Mesendoderm (in vitro differentiated cells): ENCODE measurements at regions not wholly inside any gene's neighbourhood (a gene's known extent, or its start where the extent isn't known, plus 50 kb on each side); places are given as distances from the start of the nearest gene placed in this dataset.

Experiments used
- DNase-seq: peaks from one replicate; pipeline ENCODE4 v3.0.0; 2013
- H2AK5ac ChIP-seq: 2 replicates; pipeline ENCODE4 v1.6.1; 2013; ENCODE audit warnings: low read length, inconsistent platforms
- H2BK120ac ChIP-seq: 2 replicates; pipeline ENCODE4 v1.6.1; 2013; ENCODE audit warnings: low read depth, mild to moderate bottlenecking, low read length, moderate library complexity, mixed read lengths
- H2BK15ac ChIP-seq: replicated peaks from 2 replicates; pipeline ENCODE4 v1.6.1; 2013; ENCODE audit warnings: low read depth, mild to moderate bottlenecking, moderate library complexity
- H2BK5ac ChIP-seq: 2 replicates; pipeline ENCODE4 v1.6.1; 2013; ENCODE audit warnings: low read length, inconsistent platforms
- H3K18ac ChIP-seq: 2 replicates; pipeline ENCODE4 v1.6.1; 2013; ENCODE audit warnings: mild to moderate bottlenecking, low read length, mixed read lengths
- H3K23ac ChIP-seq: one replicate; pipeline ENCODE4 v1.6.1; 2013; ENCODE audit warnings: low read length
- H3K27ac ChIP-seq: 2 replicates; pipeline ENCODE4 v1.5.1; 2013; ENCODE audit warnings: low read depth, mild to moderate bottlenecking, inconsistent platforms, low read length, moderate library complexity
- H3K27me3 ChIP-seq: 2 replicates; pipeline ENCODE4 v1.6.1; 2013; ENCODE audit warnings: low read length, control low read depth, mild to moderate bottlenecking, inconsistent platforms; ENCODE audit not compliant: insufficient read depth, poor library complexity
- H3K36me3 ChIP-seq: 2 replicates; pipeline ENCODE4 v1.6.1; 2013; ENCODE audit warnings: low read length, inconsistent platforms; ENCODE audit not compliant: control insufficient read depth, insufficient read depth
- H3K4ac ChIP-seq: one replicate; pipeline ENCODE4 v1.6.1; 2013; ENCODE audit warnings: low read depth, mild to moderate bottlenecking, low read length, moderate library complexity
- H3K4me1 ChIP-seq: 2 replicates; pipeline ENCODE4 v1.6.1; 2013; ENCODE audit warnings: low read depth, low read length, inconsistent platforms; ENCODE audit not compliant: control insufficient read depth
- H3K4me2 ChIP-seq: 2 replicates; pipeline ENCODE4 v1.6.1; 2013; ENCODE audit warnings: low read length
- H3K4me3 ChIP-seq: 2 replicates; pipeline ENCODE4 v1.5.1; 2013; ENCODE audit warnings: mild to moderate bottlenecking, low read length
- H3K56ac ChIP-seq: one replicate; pipeline ENCODE4 v1.6.1; 2013; ENCODE audit warnings: low read length
- H3K79me1 ChIP-seq: 2 replicates; pipeline ENCODE4 v1.6.1; 2013; ENCODE audit warnings: low read length, inconsistent platforms
- H3K79me2 ChIP-seq: 2 replicates; pipeline ENCODE4 v1.6.1; 2013; ENCODE audit warnings: mild to moderate bottlenecking, low read length; ENCODE audit not compliant: control insufficient read depth, insufficient read depth
- H3K9ac ChIP-seq: 2 replicates; pipeline ENCODE4 v1.6.1; 2013; ENCODE audit warnings: low read length, inconsistent platforms
- H4K5ac ChIP-seq: one replicate; pipeline ENCODE4 v1.6.1; 2013; ENCODE audit warnings: low read length
- H4K8ac ChIP-seq: one replicate; pipeline ENCODE4 v1.6.1; 2013; ENCODE audit warnings: low read depth, mild to moderate bottlenecking, control low read depth, low read length, moderate library complexity
- WGBS: extraction: QIAGEN DNeasy Blood & Tissue Kit; methylation state at CpG from one replicate; pipeline ENCODE4 v1.1.7; 2013; ENCODE audit warnings: low lambda C conversion rate, missing lambda C conversion rate; ENCODE audit not compliant: insufficient coverage; ENCODE audit errors: extremely low coverage; 5-methylcytosine and 5-hydroxymethylcytosine counted together

DNA sequence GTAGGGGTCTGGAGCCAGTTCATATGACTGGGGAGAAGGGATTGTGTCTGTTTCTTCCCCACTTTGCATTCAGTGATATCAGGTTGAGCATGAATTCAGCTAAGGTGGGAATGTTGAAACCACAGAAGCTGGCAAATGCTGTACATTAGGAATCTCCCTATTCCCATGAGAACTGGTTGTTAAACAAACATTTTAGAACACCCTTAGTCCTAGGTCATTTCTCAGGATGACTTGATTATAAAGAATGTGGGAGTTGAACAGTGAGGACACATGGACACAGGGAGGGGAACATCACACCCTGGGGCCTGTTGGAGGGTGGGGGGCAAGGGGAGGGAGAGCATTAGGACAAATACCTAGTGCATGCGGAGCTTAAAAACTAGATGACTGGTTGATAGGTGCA, 62.6 kb upstream of the LIMCH1 start:
- Histone ChIP-seq H3K27ac (no peak overlapping the region), H3K4me2 (no peak overlapping the region), H3K4me1 (no peaks in the 10 kb centered on the region), H3K27me3 (no peaks in the 10 kb centered on the region), H2BK120ac (no peak overlapping the region), H2AK5ac (no peak overlapping the region), H3K4ac (no peak overlapping the region), H3K56ac (no peak overlapping the region), H4K5ac (no peak overlapping the region), H3K23ac (no peak overlapping the region), H3K4me3 (no peak overlapping the region), H3K36me3 (no peaks in the 10 kb centered on the region), H4K8ac (no peak overlapping the region), H2BK15ac (no peak overlapping the region), H3K79me2 (no peaks in the 10 kb centered on the region), H3K9ac (no peak overlapping the region), H2BK5ac (no peak overlapping the region), H3K79me1 (no peaks in the 10 kb centered on the region), H3K18ac (no peak overlapping the region)
- whole genome bisulfite sequencing = no CpG with 5 or more reads among the region's 1 CpG
- DNase-seq = no peak

DNA sequence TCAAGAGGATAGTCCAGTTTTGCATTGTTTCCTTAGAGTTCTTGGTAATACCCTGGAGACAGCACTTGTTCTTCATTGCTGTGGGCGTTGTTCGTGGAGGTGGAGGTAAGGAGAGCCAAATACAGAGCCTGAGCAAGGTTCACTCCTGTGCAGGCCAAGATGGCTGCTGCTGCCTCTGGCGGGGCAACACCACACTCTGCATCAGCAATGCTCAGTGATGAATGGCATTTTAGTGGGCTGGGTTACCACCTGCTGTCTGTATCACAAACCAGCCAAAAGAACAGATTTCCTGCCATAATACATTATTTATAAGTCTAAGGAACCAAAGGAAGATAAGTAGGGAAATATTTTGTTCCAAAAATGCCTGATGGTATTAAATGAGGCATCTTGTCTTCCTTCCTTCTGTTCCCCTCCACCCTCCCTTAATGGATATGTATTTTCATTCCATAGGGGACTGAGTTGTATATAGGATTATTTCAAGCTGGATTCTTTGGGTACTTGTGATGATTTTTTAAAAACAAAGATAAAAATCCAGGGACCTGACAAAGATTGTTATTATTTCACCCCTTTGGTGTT, 61.6 kb upstream of the LIMCH1 start:
- H3K79me1 ChIP-seq = no peaks in the 10 kb centered on the region
- no CpG with 5 or more reads among the region's 3 CpGs for WGBS
- H3K27ac ChIP-seq = no peak overlapping the region
- no peaks in the 10 kb centered on the region for H3K36me3 ChIP-seq
- H3K18ac ChIP-seq = no peak overlapping the region
- no peak overlapping the region for H4K8ac ChIP-seq
- H3K23ac ChIP-seq = no peak overlapping the region
- no peak overlapping the region for H4K5ac ChIP-seq
- H3K56ac ChIP-seq = no peak overlapping the region
- H3K79me2 ChIP-seq = no peaks in the 10 kb centered on the region
- no peaks in the 10 kb centered on the region for H3K27me3 ChIP-seq
- no peaks in the 10 kb centered on the region for H3K4me1 ChIP-seq
- no peak overlapping the region for H2BK15ac ChIP-seq
- no peak overlapping the region for H2BK120ac ChIP-seq
- H3K4me2 ChIP-seq = no peak overlapping the region
- H3K4ac ChIP-seq = no peak overlapping the region
- no peak for DNase-seq
- no peak overlapping the region for H2BK5ac ChIP-seq
- H2AK5ac ChIP-seq = no peak overlapping the region
- H3K4me3 ChIP-seq = no peak overlapping the region
- no peak overlapping the region for H3K9ac ChIP-seq

GRCh38 chr4:41477181-41477905, 60.6 kb upstream of the LIMCH1 start:
- Histone ChIP-seq H3K4me2 (no peak overlapping the region), H3K79me1 (no peaks in the 10 kb centered on the region), H4K5ac (no peak overlapping the region), H4K8ac (no peak overlapping the region), H2BK5ac (no peak overlapping the region), H3K9ac (no peak overlapping the region), H3K56ac (no peak overlapping the region), H3K27ac (no peak overlapping the region), H3K79me2 (no peaks in the 10 kb centered on the region), H2AK5ac (no peak overlapping the region), H2BK15ac (no peak overlapping the region), H3K4me1 (no peaks in the 10 kb centered on the region), H3K18ac (peak overlapping the region; percentile 30), H2BK120ac (no peak overlapping the region), H3K27me3 (no peaks in the 10 kb centered on the region), H3K4ac (no peak overlapping the region), H3K23ac (no peak overlapping the region), H3K36me3 (no peaks in the 10 kb centered on the region), H3K4me3 (no peak overlapping the region)
- WGBS = no CpG with 5 or more reads among the region's 6 CpGs
- DNase-seq = no peak

DNA sequence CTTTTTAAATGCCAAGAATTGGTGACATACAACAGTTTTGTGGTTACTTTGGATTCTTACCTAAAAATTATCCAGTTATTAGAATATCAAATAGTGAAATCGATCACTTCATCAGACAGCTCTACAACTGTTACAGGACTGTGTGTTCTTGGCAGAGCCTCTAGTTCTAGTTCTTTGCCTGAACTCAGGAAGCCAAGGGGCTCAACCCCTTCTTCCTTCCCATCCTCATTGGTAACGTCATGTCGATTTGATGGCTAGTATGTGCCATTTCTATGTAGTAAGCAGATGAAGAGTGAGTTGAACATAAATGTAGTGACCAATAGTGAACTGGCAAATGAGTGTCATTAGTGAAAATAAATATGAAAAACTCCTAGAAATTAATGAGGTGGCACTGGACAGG, 59.4 kb upstream of the LIMCH1 start:
- no peaks in the 10 kb centered on the region for H3K27me3 ChIP-seq
- H3K4me2 ChIP-seq = no peak overlapping the region
- no peak overlapping the region for H2BK15ac ChIP-seq
- H3K4me3 ChIP-seq = no peak overlapping the region
- H3K18ac ChIP-seq = no peak overlapping the region
- no peaks in the 10 kb centered on the region for H3K36me3 ChIP-seq
- H3K56ac ChIP-seq = no peak overlapping the region
- H3K9ac ChIP-seq = no peak overlapping the region
- no peak overlapping the region for H2AK5ac ChIP-seq
- H2BK5ac ChIP-seq = no peak overlapping the region
- no peak overlapping the region for H3K4ac ChIP-seq
- no peaks in the 10 kb centered on the region for H3K79me2 ChIP-seq
- H3K79me1 ChIP-seq = no peaks in the 10 kb centered on the region
- no peak overlapping the region for H2BK120ac ChIP-seq
- H4K8ac ChIP-seq = no peak overlapping the region
- DNase-seq = no peak
- no CpG with 5 or more reads among the region's 3 CpGs for WGBS
- H3K4me1 ChIP-seq = no peaks in the 10 kb centered on the region
- no peak overlapping the region for H3K23ac ChIP-seq
- no peak overlapping the region for H3K27ac ChIP-seq
- H4K5ac ChIP-seq = no peak overlapping the region

DNA sequence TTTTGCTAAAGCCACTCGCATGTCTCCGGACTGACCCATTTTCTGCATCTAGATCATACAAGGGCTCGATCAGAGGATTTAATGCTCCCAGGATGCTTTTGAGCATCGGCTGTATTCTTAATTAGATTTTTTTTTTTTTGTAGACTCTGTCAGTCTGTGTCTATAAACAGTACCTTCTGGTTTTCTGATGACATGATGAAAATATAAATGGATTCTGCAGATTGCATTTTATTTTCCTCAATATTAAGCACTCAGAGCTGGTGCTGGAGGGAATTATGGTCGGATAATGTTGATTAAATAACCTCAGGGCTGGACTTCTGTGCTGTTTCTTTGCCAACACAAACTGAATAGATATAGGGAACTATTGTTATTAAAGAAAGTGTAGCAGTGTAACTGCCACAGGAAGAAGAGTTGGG, 57.1 kb upstream of the LIMCH1 start:
- Histone ChIP-seq H3K4me2 (no peak overlapping the region), H3K18ac (no peak overlapping the region), H3K56ac (peak overlapping the region; percentile 19), H3K27ac (no peak overlapping the region), H3K4me1 (no peaks in the 10 kb centered on the region), H3K23ac (no peak overlapping the region), H4K5ac (no peak overlapping the region), H2AK5ac (no peak overlapping the region), H3K4me3 (no peak overlapping the region), H3K79me1 (no peaks in the 10 kb centered on the region), H3K79me2 (no peaks in the 10 kb centered on the region), H3K4ac (no peak overlapping the region), H2BK120ac (no peak overlapping the region), H2BK5ac (no peak overlapping the region), H3K27me3 (no peaks in the 10 kb centered on the region), H3K9ac (no peak overlapping the region), H2BK15ac (no peak overlapping the region), H3K36me3 (no peaks in the 10 kb centered on the region), H4K8ac (no peak overlapping the region)
- WGBS = no CpG with 5 or more reads among the region's 5 CpGs
- DNase-seq = no peak

DNA sequence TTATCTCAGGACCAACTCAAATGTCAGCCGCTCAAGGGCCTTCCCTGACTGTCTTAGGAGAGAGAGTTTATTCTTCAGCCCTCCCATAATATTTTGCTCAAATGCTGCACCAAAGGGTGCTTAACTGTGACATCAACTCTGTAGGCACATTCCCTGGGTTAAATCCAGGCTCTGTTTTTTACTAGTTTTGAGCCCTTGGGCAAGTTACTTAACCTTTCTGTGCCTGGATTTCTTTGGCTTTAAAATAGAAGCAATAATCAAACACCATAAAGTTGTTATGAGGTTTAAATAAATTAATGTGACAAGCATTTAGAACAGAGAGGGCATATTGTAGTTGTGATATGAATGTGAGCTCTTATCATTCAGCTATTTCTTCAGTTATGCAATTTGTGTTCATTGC, 54.2 kb upstream of the LIMCH1 start:
- no peak overlapping the region for H4K8ac ChIP-seq
- H3K23ac ChIP-seq = no peak overlapping the region
- no peak overlapping the region for H3K56ac ChIP-seq
- DNase-seq = no peak
- H2BK120ac ChIP-seq = no peak overlapping the region
- WGBS = no CpG with 5 or more reads among the region's 1 CpG
- no peak overlapping the region for H3K27ac ChIP-seq
- no peaks in the 10 kb centered on the region for H3K4me1 ChIP-seq
- no peak overlapping the region for H3K9ac ChIP-seq
- H3K4me3 ChIP-seq = no peak overlapping the region
- H3K36me3 ChIP-seq = no peaks in the 10 kb centered on the region
- H2AK5ac ChIP-seq = no peak overlapping the region
- no peak overlapping the region for H2BK15ac ChIP-seq
- H4K5ac ChIP-seq = no peak overlapping the region
- H3K4me2 ChIP-seq = no peak overlapping the region
- no peaks in the 10 kb centered on the region for H3K27me3 ChIP-seq
- no peak overlapping the region for H3K18ac ChIP-seq
- H3K79me2 ChIP-seq = no peaks in the 10 kb centered on the region
- H2BK5ac ChIP-seq = no peak overlapping the region
- no peak overlapping the region for H3K4ac ChIP-seq
- no peaks in the 10 kb centered on the region for H3K79me1 ChIP-seq
